ENCODE measurements at regions not wholly inside any gene's neighbourhood (a gene's known extent, or its start where the extent isn't known, plus 50 kb on each side); places are given as distances from the start of the nearest gene placed in this dataset.

DNA sequence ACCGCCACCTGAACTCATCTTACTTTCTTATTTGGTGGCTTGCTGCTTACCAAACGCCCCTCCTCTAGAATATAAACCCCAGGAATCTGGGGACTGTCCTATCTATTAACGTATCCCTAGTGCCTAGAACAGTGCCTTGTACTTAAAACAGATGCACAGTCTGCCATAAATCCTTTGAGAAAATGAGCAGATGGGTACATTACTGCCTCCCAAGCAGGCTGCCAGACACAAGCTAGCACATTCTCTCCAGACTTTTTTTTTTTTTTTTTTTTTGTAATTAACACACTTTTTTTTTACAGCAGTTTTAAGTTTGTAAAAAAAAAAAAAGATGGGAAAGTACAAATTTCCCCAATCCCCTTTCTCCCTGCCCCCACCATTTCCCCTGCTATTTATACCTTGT is 57.3 kb upstream of the RPL38 start:
- 79% methylated on average over 3 of the region's 3 CpGs for WGBS

GRCh38 chr17:74147056-74147835 is 56.2 kb upstream of the RPL38 start:
- Histone ChIP-seq H3K18ac (ENCODE audit: low read depth in 1 of 2, low read length in 2 of 2) (no peak overlapping the region), H3K27ac (ENCODE audit: low read length, poor library complexity, severe bottlenecking) (no peak overlapping the region), H3K9me3 (ENCODE audit: control insufficient read depth, low read length) (peaks cover 18% of the 10 kb centered on the region), H3K36me3 (ENCODE audit: control insufficient read depth in 1 of 2, insufficient read depth in 2 of 2, low read depth in 1 of 2, low read length in 2 of 2) (no peaks in the 10 kb centered on the region), H3K14ac (ENCODE audit: low read length in 2 of 2) (no peak overlapping the region), H3K9ac (ENCODE audit: low read length) (no peak overlapping the region), H3K23ac (ENCODE audit: low read length in 2 of 2) (no peak overlapping the region), H3K4ac (ENCODE audit: low read depth in 1 of 2, low read length in 2 of 2) (no peak overlapping the region), H3K27me3 (ENCODE audit: control insufficient read depth in 1 of 2, insufficient read depth in 1 of 2, low read length in 2 of 2) (peaks cover 0 to 20% of the 10 kb centered on the region in 2 experiments), H2BK120ac (ENCODE audit: low read depth, low read length) (no peak overlapping the region), H3K4me1 (ENCODE audit: control insufficient read depth, insufficient read depth, low read depth, low read length) (no peaks in the 10 kb centered on the region), H4K8ac (ENCODE audit: low read length) (no peak overlapping the region), H3K4me3 (ENCODE audit: insufficient read depth in 1 of 2, low read depth in 1 of 2, low read length in 2 of 2) (no peak overlapping the region), H2AFZ (ENCODE audit: low read depth, low read length) (no peak overlapping the region), H3K79me1 (replicated peaks; ENCODE audit: low read length, poor library complexity, severe bottlenecking) (no peaks in the 10 kb centered on the region), H2BK5ac (ENCODE audit: low read depth, low read length, poor library complexity, severe bottlenecking) (no peak overlapping the region), H2AK5ac (ENCODE audit: low read length, severe bottlenecking) (no peak overlapping the region), H2BK12ac (ENCODE audit: low read length in 2 of 2) (no peak overlapping the region), H4K91ac (ENCODE audit: low read length) (no peak overlapping the region), H2BK15ac (ENCODE audit: low read depth, poor library complexity, severe bottlenecking) (no peak overlapping the region), H3K4me2 (ENCODE audit: low read length, poor library complexity, severe bottlenecking) (no peak overlapping the region)
- WGBS = 83% methylated on average over 11 of the region's 15 CpGs
- DNase-seq = no peak

More for the DNA sequence above, 57.3 kb upstream of the RPL38 start:
- Histone ChIP-seq H3K4me2 (ENCODE audit: low read length, poor library complexity, severe bottlenecking) (no peak overlapping the region), H3K18ac (ENCODE audit: low read depth in 1 of 2, low read length in 2 of 2) (no peak overlapping the region), H3K14ac (ENCODE audit: low read length in 2 of 2) (no peak overlapping the region), H3K23ac (ENCODE audit: low read length in 2 of 2) (no peak overlapping the region), H3K4ac (ENCODE audit: low read depth in 1 of 2, low read length in 2 of 2) (no peak overlapping the region), H3K36me3 (ENCODE audit: control insufficient read depth in 1 of 2, insufficient read depth in 2 of 2, low read depth in 1 of 2, low read length in 2 of 2) (no peaks in the 10 kb centered on the region), H2AFZ (ENCODE audit: low read depth, low read length) (no peak overlapping the region), H2BK5ac (ENCODE audit: low read depth, low read length, poor library complexity, severe bottlenecking) (no peak overlapping the region), H3K79me1 (replicated peaks; ENCODE audit: low read length, poor library complexity, severe bottlenecking) (no peaks in the 10 kb centered on the region), H2AK5ac (ENCODE audit: low read length, severe bottlenecking) (no peak overlapping the region), H2BK120ac (ENCODE audit: low read depth, low read length) (no peak overlapping the region), H4K91ac (ENCODE audit: low read length) (no peak overlapping the region), H3K27ac (ENCODE audit: low read length, poor library complexity, severe bottlenecking) (no peak overlapping the region), H3K9me3 (ENCODE audit: control insufficient read depth, low read length) (peaks cover 25% of the 10 kb centered on the region), H3K4me3 (ENCODE audit: insufficient read depth in 1 of 2, low read depth in 1 of 2, low read length in 2 of 2) (no peak overlapping the region), H2BK12ac (ENCODE audit: low read length in 2 of 2) (no peak overlapping the region), H3K27me3 (ENCODE audit: control insufficient read depth in 1 of 2, insufficient read depth in 1 of 2, low read length in 2 of 2) (peaks cover 0 to 15% of the 10 kb centered on the region in 2 experiments), H3K9ac (ENCODE audit: low read length) (no peak overlapping the region), H3K4me1 (ENCODE audit: control insufficient read depth, insufficient read depth, low read depth, low read length) (no peaks in the 10 kb centered on the region), H2BK15ac (ENCODE audit: low read depth, poor library complexity, severe bottlenecking) (no peak overlapping the region), H4K8ac (ENCODE audit: low read length) (no peak overlapping the region)
- no peak for DNase-seq

DNA sequence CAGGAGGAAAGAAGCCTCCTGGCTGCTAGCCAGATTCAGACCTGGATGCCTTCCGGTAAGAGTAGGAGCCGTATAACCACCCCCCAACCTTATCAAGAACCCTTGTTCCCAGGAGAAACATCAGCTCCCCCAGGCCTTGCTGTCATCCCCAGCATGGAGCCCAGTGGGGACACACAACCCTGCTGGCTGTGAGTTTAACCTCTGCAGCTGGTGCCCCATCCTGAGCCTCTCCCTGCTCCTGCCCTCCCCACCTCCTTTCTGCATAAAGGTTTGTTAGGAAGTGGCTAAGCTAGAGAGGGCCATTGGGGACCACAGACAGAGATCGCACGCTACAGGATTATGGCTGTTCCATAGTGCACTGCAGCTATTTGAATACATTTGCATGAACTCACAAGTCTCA is 55.5 kb upstream of the RPL38 start:
- H3K27ac ChIP-seq (ENCODE audit: low read length, poor library complexity, severe bottlenecking) = no peak overlapping the region
- H3K23ac ChIP-seq (ENCODE audit: low read length in 2 of 2) = no peak overlapping the region
- H2AFZ ChIP-seq (ENCODE audit: low read depth, low read length) = no peak overlapping the region
- no peak overlapping the region for H2BK120ac ChIP-seq (ENCODE audit: low read depth, low read length)
- H3K4me3 ChIP-seq (ENCODE audit: insufficient read depth in 1 of 2, low read depth in 1 of 2, low read length in 2 of 2) = no peak overlapping the region
- H3K36me3 ChIP-seq (ENCODE audit: control insufficient read depth in 1 of 2, insufficient read depth in 2 of 2, low read depth in 1 of 2, low read length in 2 of 2) = no peaks in the 10 kb centered on the region
- H3K4me1 ChIP-seq (ENCODE audit: control insufficient read depth, insufficient read depth, low read depth, low read length) = no peaks in the 10 kb centered on the region
- no peak overlapping the region for H2BK15ac ChIP-seq (ENCODE audit: low read depth, poor library complexity, severe bottlenecking)
- peaks cover 12% of the 10 kb centered on the region for H3K9me3 ChIP-seq (ENCODE audit: control insufficient read depth, low read length)
- no peak overlapping the region for H3K4me2 ChIP-seq (ENCODE audit: low read length, poor library complexity, severe bottlenecking)
- DNase-seq = no peak
- H3K79me1 ChIP-seq (replicated peaks; ENCODE audit: low read length, poor library complexity, severe bottlenecking) = no peaks in the 10 kb centered on the region
- no peak overlapping the region for H3K9ac ChIP-seq (ENCODE audit: low read length)
- no peak overlapping the region for H2BK12ac ChIP-seq (ENCODE audit: low read length in 2 of 2)
- 92% methylated on average over 4 of the region's 4 CpGs for WGBS
- H3K14ac ChIP-seq (ENCODE audit: low read length in 2 of 2) = no peak overlapping the region
- no peak overlapping the region for H2AK5ac ChIP-seq (ENCODE audit: low read length, severe bottlenecking)
- H4K91ac ChIP-seq (ENCODE audit: low read length) = no peak overlapping the region
- H3K4ac ChIP-seq (ENCODE audit: low read depth in 1 of 2, low read length in 2 of 2) = no peak overlapping the region
- no peak overlapping the region for H3K18ac ChIP-seq (ENCODE audit: low read depth in 1 of 2, low read length in 2 of 2)
- peaks cover 0 to 27% of the 10 kb centered on the region in 2 experiments for H3K27me3 ChIP-seq (ENCODE audit: control insufficient read depth in 1 of 2, insufficient read depth in 1 of 2, low read length in 2 of 2)
- H4K8ac ChIP-seq (ENCODE audit: low read length) = no peak overlapping the region
- H2BK5ac ChIP-seq (ENCODE audit: low read depth, low read length, poor library complexity, severe bottlenecking) = no peak overlapping the region

GRCh38 chr17:74148446-74148845 is 55.0 kb upstream of the RPL38 start:
- Histone ChIP-seq H3K27me3 (ENCODE audit: control insufficient read depth in 1 of 2, insufficient read depth in 1 of 2, low read length in 2 of 2) (peaks cover 0 to 30% of the 10 kb centered on the region in 2 experiments), H3K79me1 (replicated peaks; ENCODE audit: low read length, poor library complexity, severe bottlenecking) (no peaks in the 10 kb centered on the region), H3K4me3 (ENCODE audit: insufficient read depth in 1 of 2, low read depth in 1 of 2, low read length in 2 of 2) (no peak overlapping the region), H3K9ac (ENCODE audit: low read length) (no peak overlapping the region), H4K91ac (ENCODE audit: low read length) (no peak overlapping the region), H3K18ac (ENCODE audit: low read depth in 1 of 2, low read length in 2 of 2) (no peak overlapping the region), H3K23ac (ENCODE audit: low read length in 2 of 2) (no peak overlapping the region), H2BK12ac (ENCODE audit: low read length in 2 of 2) (no peak overlapping the region), H2AK5ac (ENCODE audit: low read length, severe bottlenecking) (no peak overlapping the region), H3K9me3 (ENCODE audit: control insufficient read depth, low read length) (peaks cover 7% of the 10 kb centered on the region), H4K8ac (ENCODE audit: low read length) (no peak overlapping the region), H3K4me1 (ENCODE audit: control insufficient read depth, insufficient read depth, low read depth, low read length) (no peaks in the 10 kb centered on the region), H2BK120ac (ENCODE audit: low read depth, low read length) (no peak overlapping the region), H3K14ac (ENCODE audit: low read length in 2 of 2) (no peak overlapping the region), H3K4ac (ENCODE audit: low read depth in 1 of 2, low read length in 2 of 2) (no peak overlapping the region), H2BK5ac (ENCODE audit: low read depth, low read length, poor library complexity, severe bottlenecking) (no peak overlapping the region), H3K36me3 (ENCODE audit: control insufficient read depth in 1 of 2, insufficient read depth in 2 of 2, low read depth in 1 of 2, low read length in 2 of 2) (no peaks in the 10 kb centered on the region), H2BK15ac (ENCODE audit: low read depth, poor library complexity, severe bottlenecking) (no peak overlapping the region), H3K27ac (ENCODE audit: low read length, poor library complexity, severe bottlenecking) (no peak overlapping the region), H2AFZ (ENCODE audit: low read depth, low read length) (no peak overlapping the region), H3K4me2 (ENCODE audit: low read length, poor library complexity, severe bottlenecking) (no peak overlapping the region)
- no peak for DNase-seq
- WGBS = 82% methylated on average over 4 of the region's 4 CpGs

All from mesenchymal stem cell (in vitro differentiated cells and primary cell).